GM12891 (cell line): ENCODE measurements at regions not wholly inside any gene's neighbourhood (a gene's known extent, or its start where the extent isn't known, plus 50 kb on each side); places are given as distances from the start of the nearest gene placed in this dataset.

Experiments used
- PAX5 ChIP-seq: IDR thresholded peaks from 2 replicates; pipeline ENCODE4 v1.6.1; 2011; ENCODE audit warnings: low read length, moderate library complexity, mild to moderate bottlenecking; ENCODE audit not compliant: insufficient read depth, severe bottlenecking
- POLR2A ChIP-seq: IDR thresholded peaks from 2 replicates; pipeline ENCODE4 v1.6.1; 2011; ENCODE audit warnings: low read depth, low read length, control low read depth
- POLR2AphosphoS5 ChIP-seq: IDR thresholded peaks from 2 replicates; pipeline ENCODE4 v1.6.1; 2011; ENCODE audit warnings: low read depth, low read length, control low read depth
- TAF1 ChIP-seq: IDR thresholded peaks from 2 replicates; pipeline ENCODE4 v1.6.1; 2011; ENCODE audit warnings: low read depth, low read length, control low read depth

- TF ChIP-seq POLR2A (no peak), PAX5 (no peak), TAF1 (no peak), POLR2AphosphoS5 (no peak)
These were observed 1041.0 kb upstream of the TENM3 start for GRCh38 chr4:181202240-181202639.
